ENCODE measurements at regions not wholly inside any gene's neighbourhood (a gene's known extent, or its start where the extent isn't known, plus 50 kb on each side); places are given as distances from the start of the nearest gene placed in this dataset.

GRCh38 chr6:167663784-167664443 lies 162.8 kb upstream of the AFDN start:
- TF ChIP-seq CTCF (conservative IDR thresholded peaks at IDR 0.05) (no peak), EZH2 (IDR thresholded peaks at IDR 0.05; ENCODE audit: low read depth) (no peak)
